Epithelial cell of esophagus (primary cell): ENCODE measurements at regions not wholly inside any gene's neighbourhood (a gene's known extent, or its start where the extent isn't known, plus 50 kb on each side); places are given as distances from the start of the nearest gene placed in this dataset.

Source experiments
- DNase-seq: peaks from one replicate; pipeline ENCODE4 v3.0.0; 2010; ENCODE audit warnings: low read depth
- H3K4me3 ChIP-seq: 2 replicates; pipeline ENCODE4 v1.5.1; 2011; ENCODE audit warnings: mild to moderate bottlenecking, low read length, control low read depth
- CTCF ChIP-seq: IDR thresholded peaks from 2 replicates; pipeline ENCODE4 v1.5.1; 2011; ENCODE audit warnings: low read depth, mild to moderate bottlenecking, low read length, control low read depth, inconsistent platforms; ENCODE audit not compliant: insufficient read depth; ENCODE audit errors: missing control alignments

GRCh38 chr1:62384276-62385005, 52.4 kb upstream of the USP1 start:
- peak; percentile 86 for DNase-seq
- TF ChIP-seq CTCF: no peak
- H3K4me3 ChIP-seq: no peak overlapping the region

GRCh38 chr1:62385923-62386322, 50.9 kb upstream of the USP1 start:
- DNase-seq: no peak
- H3K4me3 ChIP-seq: no peak overlapping the region
- no peak for TF ChIP-seq CTCF

GRCh38 chr1:62386351-62387121, 50.3 kb upstream of the USP1 start:
- no peak for DNase-seq
- no peak for TF ChIP-seq CTCF
- H3K4me3 ChIP-seq: no peak overlapping the region
